ENCODE measurements at regions not wholly inside any gene's neighbourhood (a gene's known extent, or its start where the extent isn't known, plus 50 kb on each side); places are given as distances from the start of the nearest gene placed in this dataset.

DNA sequence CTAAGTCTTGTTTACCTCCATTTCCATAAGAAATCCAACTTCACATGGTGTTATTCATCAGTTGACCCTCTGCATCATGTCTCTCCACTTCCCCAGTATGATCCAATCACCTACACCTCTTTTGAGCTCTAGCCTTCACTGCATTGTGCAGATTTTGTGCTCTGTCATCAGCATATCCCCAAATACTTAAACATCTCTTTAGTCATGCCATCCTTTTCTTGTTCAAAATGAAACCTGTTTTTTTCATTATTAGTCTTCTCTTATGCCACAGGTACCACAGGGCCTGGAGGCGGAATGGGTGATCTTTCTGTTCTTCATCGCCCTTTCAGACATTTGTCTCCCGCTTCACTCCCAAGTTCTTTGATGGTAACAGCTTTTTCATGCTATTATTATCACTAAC, 382.7 kb upstream of the GALNTL6 start:
- no peak for TF ChIP-seq CTCF (IDR thresholded peaks at IDR 0.05)
- TF ChIP-seq POLR2A (IDR thresholded peaks at IDR 0.05): no peak

Measured in testis (tissue), 2 donors.